Mesendoderm (in vitro differentiated cells): ENCODE measurements at regions not wholly inside any gene's neighbourhood (a gene's known extent, or its start where the extent isn't known, plus 50 kb on each side); places are given as distances from the start of the nearest gene placed in this dataset.

ENCODE experiments used
- DNase-seq: peaks from one replicate; pipeline ENCODE4 v3.0.0; 2013
- H2AK5ac ChIP-seq: 2 replicates; pipeline ENCODE4 v1.6.1; 2013; ENCODE audit warnings: low read length, inconsistent platforms
- H2BK120ac ChIP-seq: 2 replicates; pipeline ENCODE4 v1.6.1; 2013; ENCODE audit warnings: low read depth, mild to moderate bottlenecking, low read length, moderate library complexity, mixed read lengths
- H2BK15ac ChIP-seq: replicated peaks from 2 replicates; pipeline ENCODE4 v1.6.1; 2013; ENCODE audit warnings: low read depth, mild to moderate bottlenecking, moderate library complexity
- H2BK5ac ChIP-seq: 2 replicates; pipeline ENCODE4 v1.6.1; 2013; ENCODE audit warnings: low read length, inconsistent platforms
- H3K18ac ChIP-seq: 2 replicates; pipeline ENCODE4 v1.6.1; 2013; ENCODE audit warnings: mild to moderate bottlenecking, low read length, mixed read lengths
- H3K23ac ChIP-seq: one replicate; pipeline ENCODE4 v1.6.1; 2013; ENCODE audit warnings: low read length
- H3K27ac ChIP-seq: 2 replicates; pipeline ENCODE4 v1.5.1; 2013; ENCODE audit warnings: low read depth, mild to moderate bottlenecking, inconsistent platforms, low read length, moderate library complexity
- H3K27me3 ChIP-seq: 2 replicates; pipeline ENCODE4 v1.6.1; 2013; ENCODE audit warnings: low read length, control low read depth, mild to moderate bottlenecking, inconsistent platforms; ENCODE audit not compliant: insufficient read depth, poor library complexity
- H3K36me3 ChIP-seq: 2 replicates; pipeline ENCODE4 v1.6.1; 2013; ENCODE audit warnings: low read length, inconsistent platforms; ENCODE audit not compliant: control insufficient read depth, insufficient read depth
- H3K4ac ChIP-seq: one replicate; pipeline ENCODE4 v1.6.1; 2013; ENCODE audit warnings: low read depth, mild to moderate bottlenecking, low read length, moderate library complexity
- H3K4me1 ChIP-seq: 2 replicates; pipeline ENCODE4 v1.6.1; 2013; ENCODE audit warnings: low read depth, low read length, inconsistent platforms; ENCODE audit not compliant: control insufficient read depth
- H3K4me2 ChIP-seq: 2 replicates; pipeline ENCODE4 v1.6.1; 2013; ENCODE audit warnings: low read length
- H3K4me3 ChIP-seq: 2 replicates; pipeline ENCODE4 v1.5.1; 2013; ENCODE audit warnings: mild to moderate bottlenecking, low read length
- H3K56ac ChIP-seq: one replicate; pipeline ENCODE4 v1.6.1; 2013; ENCODE audit warnings: low read length
- H3K79me1 ChIP-seq: 2 replicates; pipeline ENCODE4 v1.6.1; 2013; ENCODE audit warnings: low read length, inconsistent platforms
- H3K79me2 ChIP-seq: 2 replicates; pipeline ENCODE4 v1.6.1; 2013; ENCODE audit warnings: mild to moderate bottlenecking, low read length; ENCODE audit not compliant: control insufficient read depth, insufficient read depth
- H3K9ac ChIP-seq: 2 replicates; pipeline ENCODE4 v1.6.1; 2013; ENCODE audit warnings: low read length, inconsistent platforms
- H4K5ac ChIP-seq: one replicate; pipeline ENCODE4 v1.6.1; 2013; ENCODE audit warnings: low read length
- H4K8ac ChIP-seq: one replicate; pipeline ENCODE4 v1.6.1; 2013; ENCODE audit warnings: low read depth, mild to moderate bottlenecking, control low read depth, low read length, moderate library complexity
- WGBS: extraction: QIAGEN DNeasy Blood & Tissue Kit; methylation state at CpG from one replicate; pipeline ENCODE4 v1.1.7; 2013; ENCODE audit warnings: low lambda C conversion rate, missing lambda C conversion rate; ENCODE audit not compliant: insufficient coverage; ENCODE audit errors: extremely low coverage; 5-methylcytosine and 5-hydroxymethylcytosine counted together

- H3K27ac ChIP-seq = no peak overlapping the region
- H3K18ac ChIP-seq = no peak overlapping the region
- H3K4me2 ChIP-seq = no peak overlapping the region
- no peak overlapping the region for H3K4me3 ChIP-seq
- no peaks in the 10 kb centered on the region for H3K27me3 ChIP-seq
- no peak overlapping the region for H3K9ac ChIP-seq
- H2BK120ac ChIP-seq = no peak overlapping the region
- no peaks in the 10 kb centered on the region for H3K79me1 ChIP-seq
- no peaks in the 10 kb centered on the region for H3K36me3 ChIP-seq
- H2BK15ac ChIP-seq = no peak overlapping the region
- H2AK5ac ChIP-seq = no peak overlapping the region
- H3K23ac ChIP-seq = no peak overlapping the region
- peaks cover 2% of the 10 kb centered on the region for H3K4me1 ChIP-seq
- no peaks in the 10 kb centered on the region for H3K79me2 ChIP-seq
- H4K8ac ChIP-seq = no peak overlapping the region
- no peak overlapping the region for H3K56ac ChIP-seq
- no CpG with 5 or more reads among the region's 3 CpGs for WGBS
- DNase-seq = no peak
- H3K4ac ChIP-seq = no peak overlapping the region
- no peak overlapping the region for H2BK5ac ChIP-seq
- H4K5ac ChIP-seq = no peak overlapping the region
Observed at GRCh38 chr9:108588246-108588645, 267.5 kb downstream of the ACTL7B start.

GRCh38 chr9:108586471-108587139, 269.2 kb downstream of the ACTL7B start:
- H4K8ac ChIP-seq = no peak overlapping the region
- no peaks in the 10 kb centered on the region for H3K36me3 ChIP-seq
- no peak overlapping the region for H3K9ac ChIP-seq
- no peaks in the 10 kb centered on the region for H3K27me3 ChIP-seq
- no peak overlapping the region for H3K18ac ChIP-seq
- H3K79me2 ChIP-seq = no peaks in the 10 kb centered on the region
- H3K4ac ChIP-seq = no peak overlapping the region
- WGBS = no CpG with 5 or more reads among the region's 1 CpG
- no peak overlapping the region for H2BK5ac ChIP-seq
- no peak for DNase-seq
- H3K4me2 ChIP-seq = no peak overlapping the region
- no peaks in the 10 kb centered on the region for H3K79me1 ChIP-seq
- peaks cover under 1% of the 10 kb centered on the region for H3K4me1 ChIP-seq
- H4K5ac ChIP-seq = no peak overlapping the region
- H3K56ac ChIP-seq = no peak overlapping the region
- no peak overlapping the region for H2BK120ac ChIP-seq
- no peak overlapping the region for H2AK5ac ChIP-seq
- H2BK15ac ChIP-seq = no peak overlapping the region
- H3K4me3 ChIP-seq = no peak overlapping the region
- no peak overlapping the region for H3K27ac ChIP-seq
- H3K23ac ChIP-seq = no peak overlapping the region

GRCh38 chr9:108584860-108585259, 270.9 kb downstream of the ACTL7B start:
- H3K27me3 ChIP-seq = no peaks in the 10 kb centered on the region
- no peak for DNase-seq
- H3K27ac ChIP-seq = no peak overlapping the region
- H4K5ac ChIP-seq = no peak overlapping the region
- H3K56ac ChIP-seq = no peak overlapping the region
- no peak overlapping the region for H2BK120ac ChIP-seq
- no peaks in the 10 kb centered on the region for H3K79me2 ChIP-seq
- no CpG with 5 or more reads among the region's 2 CpGs for WGBS
- H3K9ac ChIP-seq = no peak overlapping the region
- H2AK5ac ChIP-seq = no peak overlapping the region
- no peak overlapping the region for H2BK15ac ChIP-seq
- no peaks in the 10 kb centered on the region for H3K36me3 ChIP-seq
- H3K4me1 ChIP-seq = no peaks in the 10 kb centered on the region
- H3K23ac ChIP-seq = no peak overlapping the region
- no peak overlapping the region for H4K8ac ChIP-seq
- no peak overlapping the region for H3K4ac ChIP-seq
- no peak overlapping the region for H3K4me2 ChIP-seq
- H3K79me1 ChIP-seq = no peaks in the 10 kb centered on the region
- no peak overlapping the region for H3K18ac ChIP-seq
- H2BK5ac ChIP-seq = no peak overlapping the region
- no peak overlapping the region for H3K4me3 ChIP-seq

- Histone ChIP-seq H4K8ac (no peak overlapping the region), H3K4ac (no peak overlapping the region), H3K23ac (no peak overlapping the region), H3K4me2 (no peak overlapping the region), H2BK5ac (no peak overlapping the region), H3K4me1 (no peaks in the 10 kb centered on the region), H3K18ac (no peak overlapping the region), H3K79me2 (no peaks in the 10 kb centered on the region), H3K4me3 (no peak overlapping the region), H3K27me3 (no peaks in the 10 kb centered on the region), H2BK120ac (no peak overlapping the region), H3K27ac (no peak overlapping the region), H3K79me1 (no peaks in the 10 kb centered on the region), H2AK5ac (no peak overlapping the region), H3K36me3 (no peaks in the 10 kb centered on the region), H3K56ac (no peak overlapping the region), H2BK15ac (no peak overlapping the region), H3K9ac (no peak overlapping the region), H4K5ac (no peak overlapping the region)
- WGBS = no CpG with 5 or more reads among the region's 5 CpGs
- no peak for DNase-seq
Observed at GRCh38 chr9:108582726-108583125, 273.1 kb downstream of the ACTL7B start.

- Histone ChIP-seq H3K4ac (no peak overlapping the region), H4K8ac (no peak overlapping the region), H3K18ac (no peak overlapping the region), H3K79me1 (no peaks in the 10 kb centered on the region), H3K23ac (no peak overlapping the region), H2BK15ac (no peak overlapping the region), H2BK120ac (no peak overlapping the region), H3K4me1 (no peaks in the 10 kb centered on the region), H2BK5ac (no peak overlapping the region), H3K9ac (no peak overlapping the region), H3K79me2 (no peaks in the 10 kb centered on the region), H2AK5ac (no peak overlapping the region), H3K36me3 (no peaks in the 10 kb centered on the region), H3K27ac (no peak overlapping the region), H4K5ac (no peak overlapping the region), H3K27me3 (no peaks in the 10 kb centered on the region), H3K4me3 (no peak overlapping the region), H3K4me2 (no peak overlapping the region), H3K56ac (no peak overlapping the region)
- no CpG with 5 or more reads among the region's 6 CpGs for WGBS
- no peak for DNase-seq
Observed at GRCh38 chr9:108579757-108580439, 275.9 kb downstream of the ACTL7B start.
